NCI-H1105 treated with DMSO at 0.1 percent for 48 hours (cell line): ENCODE measurements at regions not wholly inside any gene's neighbourhood (a gene's known extent, or its start where the extent isn't known, plus 50 kb on each side); places are given as distances from the start of the nearest gene placed in this dataset.
"Not testable (repeated sequence)": the region's sequence is repeated elsewhere in the genome, so short reads cannot be mapped to it uniquely, and the experiment has no call there.

Source experiments
- DNase-seq: peaks from one replicate; lab custom pipeline; 2025; lab: John Stamatoyannopoulos, UW

- no peak for DNase-seq
Observed at GRCh38 chr11:45000918-45001317, 50.2 kb upstream of the TP53I11 start.

- DNase-seq: no peak
Observed at GRCh38 chr11:45001466-45002165, 50.9 kb upstream of the TP53I11 start.

GRCh38 chr11:45005106-45005505 is 54.4 kb upstream of the TP53I11 start:
- no peak for DNase-seq

- DNase-seq: no peak
Observed at GRCh38 chr11:45007011-45007410, 56.3 kb upstream of the TP53I11 start.

- not testable (repeated sequence) for DNase-seq
Observed at GRCh38 chr11:45015983-45016382, 65.3 kb upstream of the TP53I11 start.

GRCh38 chr11:45016446-45016845 is 65.8 kb upstream of the TP53I11 start:
- not testable (repeated sequence) for DNase-seq

GRCh38 chr11:45017329-45017728 is 66.6 kb upstream of the TP53I11 start:
- no peak for DNase-seq

GRCh38 chr11:45021001-45021400 is 70.3 kb upstream of the TP53I11 start:
- DNase-seq: no peak

- peak; percentile 64 for DNase-seq
Observed at GRCh38 chr11:45021692-45022141, 71.0 kb upstream of the TP53I11 start.

- DNase-seq: no peak
Observed at GRCh38 chr11:45022294-45023064, 71.8 kb upstream of the TP53I11 start.

GRCh38 chr11:45023065-45023365 is 72.3 kb upstream of the TP53I11 start:
- DNase-seq: no peak

- no peak for DNase-seq
Observed at GRCh38 chr11:45024316-45024715, 73.6 kb upstream of the TP53I11 start.

- DNase-seq: no peak
Observed at GRCh38 chr11:45024846-45025588, 74.3 kb upstream of the TP53I11 start.

- no peak for DNase-seq
Observed at GRCh38 chr11:45025716-45026492, 75.2 kb upstream of the TP53I11 start.

GRCh38 chr11:45026835-45027234 is 76.2 kb upstream of the TP53I11 start:
- DNase-seq: peak; percentile 90

GRCh38 chr11:45027312-45027711 is 76.6 kb upstream of the TP53I11 start:
- no peak for DNase-seq

GRCh38 chr11:45028911-45029682 is 78.4 kb upstream of the TP53I11 start:
- DNase-seq: no peak

- DNase-seq: no peak
Observed at GRCh38 chr11:45030778-45031177, 80.1 kb upstream of the TP53I11 start.

GRCh38 chr11:45031912-45032519 is 81.3 kb upstream of the TP53I11 start:
- DNase-seq: no peak

GRCh38 chr11:45035413-45035812 is 84.7 kb upstream of the TP53I11 start:
- DNase-seq: no peak

- no peak for DNase-seq
Observed at GRCh38 chr11:45036010-45036409, 85.3 kb upstream of the TP53I11 start.
